Left ventricle myocardium superior (tissue), 1 donor: ENCODE measurements at regions not wholly inside any gene's neighbourhood (a gene's known extent, or its start where the extent isn't known, plus 50 kb on each side); places are given as distances from the start of the nearest gene placed in this dataset.
"Not testable (repeated sequence)": the region's sequence is repeated elsewhere in the genome, so short reads cannot be mapped to it uniquely, and the experiment has no call there.

Source experiments
- ATAC-seq: fragments of 200-7000 bp; cut with Tn5 transposase; one replicate; pipeline ENCODE4 v1.9.1; 2020; ENCODE audit warnings: mild to moderate bottlenecking, moderate library complexity
- DNase-seq: peaks from one replicate; pipeline ENCODE4 v3.0.0-alpha.2; 2020
- intact Hi-C: fragments of 100-400 bp; cut with micrococcal nuclease; formaldehyde crosslinking; loops from one replicate; pipeline ENCODE4 v1.11.0; 2022
- donor health status: DM: no; HTN: yes; CAD: no; lungs with severe emphysema.

DNA sequence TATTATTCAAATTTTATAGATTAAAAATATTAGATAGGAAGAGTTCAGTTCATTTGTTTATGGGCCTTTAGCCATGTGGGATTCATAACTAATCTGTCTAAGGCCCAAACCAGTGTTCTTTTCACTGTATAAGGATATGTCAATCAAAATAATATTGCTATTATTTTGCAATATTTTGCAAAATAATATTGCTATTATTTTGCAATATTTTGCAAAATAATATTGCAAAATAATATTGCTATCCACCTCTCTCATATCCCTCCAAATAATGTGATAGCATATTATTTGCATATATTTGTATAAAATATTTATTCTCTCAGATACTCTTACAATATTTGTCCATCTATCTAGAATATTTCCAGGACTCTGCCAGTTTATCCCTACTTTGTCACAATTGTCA is 595.3 kb upstream of the PTCHD4 start:
- no peak for DNase-seq
- intact Hi-C loops: no loop called here
- ATAC-seq: no peak

DNA sequence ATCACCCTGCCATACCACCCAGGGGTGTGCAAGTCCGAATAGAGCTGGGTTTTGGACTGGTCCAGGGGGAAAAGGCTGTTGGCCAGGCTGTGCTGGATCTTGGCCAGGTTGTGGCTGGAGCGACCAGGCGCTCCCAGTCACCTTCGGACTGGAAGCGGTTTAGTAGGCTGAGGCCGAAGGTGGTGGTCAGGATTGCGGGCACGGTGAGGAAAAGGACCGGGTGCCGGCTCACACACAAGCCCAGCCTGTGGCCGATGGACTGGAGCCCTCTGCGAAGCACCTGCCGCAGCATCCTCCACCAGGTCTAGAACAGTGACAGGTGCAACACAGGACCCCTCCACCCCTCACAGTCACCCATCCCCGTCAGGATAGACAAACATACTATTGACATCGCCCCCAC is 590.6 kb upstream of the PTCHD4 start:
- ATAC-seq: no peak
- no peak for DNase-seq
- intact Hi-C loops: no loop called here

DNA sequence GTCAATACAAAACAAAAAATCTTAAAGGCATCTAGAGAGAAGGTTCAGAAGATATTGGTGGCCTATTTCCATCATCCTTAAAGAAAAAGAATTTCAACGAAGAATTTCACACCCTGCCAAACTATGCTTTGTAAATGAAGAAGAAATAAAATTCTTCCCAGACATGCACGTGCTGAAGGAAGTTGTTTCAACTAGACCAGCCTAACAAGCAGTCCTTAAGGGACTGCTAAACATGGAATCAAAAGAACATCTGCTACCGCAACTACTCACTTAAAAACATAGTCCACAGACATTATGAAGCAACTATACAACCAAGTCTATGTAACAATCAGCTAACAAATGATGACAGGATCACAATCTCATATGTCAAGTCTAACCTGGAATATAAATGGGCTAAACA is 584.9 kb upstream of the PTCHD4 start:
- intact Hi-C loops: no loop called here
- DNase-seq (no peak), ATAC-seq (no peak)

DNA sequence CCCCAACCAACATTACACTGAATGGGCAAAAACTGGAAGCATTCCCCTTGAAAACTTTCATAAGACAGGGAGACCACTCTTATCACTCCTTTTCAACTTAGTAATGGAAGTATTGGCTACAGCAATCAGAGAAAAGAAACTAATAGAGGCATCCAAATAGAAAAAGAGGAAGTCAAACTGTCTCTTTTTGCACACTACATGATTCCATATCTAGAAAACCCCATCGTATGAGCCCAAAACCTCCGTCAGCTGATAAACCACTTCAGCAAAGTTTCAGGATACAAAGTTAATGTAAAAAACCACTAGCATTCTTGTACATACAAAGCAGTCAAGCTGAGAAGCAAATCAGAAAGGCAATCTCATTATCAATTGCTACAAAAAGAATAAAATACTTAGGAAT is 580.4 kb upstream of the PTCHD4 start:
- ATAC-seq (no peak), DNase-seq (no peak)
- intact Hi-C loops: no loop called here

DNA sequence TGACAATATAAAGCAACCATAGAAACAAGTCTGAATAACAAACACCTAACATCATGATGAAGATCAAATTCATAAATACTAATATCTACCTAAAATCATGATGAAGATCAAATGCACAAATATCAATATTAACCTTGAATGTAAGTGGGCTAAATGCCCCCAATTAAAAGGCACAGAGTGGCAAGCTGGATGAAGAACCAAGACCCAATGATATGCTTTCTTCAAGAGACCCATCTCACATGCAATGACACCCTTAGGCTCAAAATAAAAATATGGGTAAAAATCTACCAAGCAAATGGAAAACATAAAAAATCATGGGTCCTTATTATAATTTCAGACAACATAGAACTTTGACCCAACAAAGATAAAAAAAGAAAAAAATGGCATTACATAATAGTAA is 578.5 kb upstream of the PTCHD4 start:
- ATAC-seq (no peak), DNase-seq (no peak)
- intact Hi-C loops: no loop called here

DNA sequence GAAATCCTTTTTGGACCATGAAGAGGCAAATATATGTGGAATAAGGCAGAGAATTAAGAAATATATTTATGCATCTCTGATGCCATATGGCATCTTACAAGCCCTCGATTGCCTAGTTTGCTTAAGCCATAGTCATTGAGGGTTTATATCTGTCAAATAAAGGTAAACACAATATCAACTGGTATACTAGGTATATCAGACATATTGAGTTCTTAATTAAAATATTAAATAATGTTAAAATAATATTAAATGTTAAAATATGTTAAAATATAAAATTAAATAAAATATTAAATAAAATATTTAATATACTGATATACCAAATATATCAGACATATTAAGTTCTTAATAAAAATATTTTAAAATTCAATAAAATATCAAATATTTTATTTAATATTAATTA is 567.4 kb upstream of the PTCHD4 start:
- ATAC-seq (no peak), DNase-seq (no peak)
- intact Hi-C loops: no loop called here

DNA sequence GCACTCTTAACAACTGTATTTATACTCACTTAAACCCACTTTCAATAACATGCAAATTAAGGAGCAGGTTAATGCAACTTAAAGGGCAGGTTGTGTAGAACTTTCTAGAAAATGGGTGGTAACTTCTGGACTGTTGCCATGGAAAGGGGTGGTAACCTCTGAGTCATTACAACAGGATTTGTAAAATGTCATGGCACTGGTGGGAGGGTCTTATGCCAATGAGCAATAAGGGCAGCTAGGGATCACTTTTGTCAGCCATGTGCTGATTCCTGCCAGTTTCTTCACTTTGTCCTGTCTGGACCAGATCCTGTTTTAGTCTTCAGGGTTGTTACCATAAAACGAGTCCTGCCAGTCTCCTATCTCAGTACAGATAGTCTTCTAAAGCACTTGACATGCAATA is 560.5 kb upstream of the PTCHD4 start:
- ATAC-seq (no peak), DNase-seq (no peak)
- intact Hi-C loops: no loop called here

DNA sequence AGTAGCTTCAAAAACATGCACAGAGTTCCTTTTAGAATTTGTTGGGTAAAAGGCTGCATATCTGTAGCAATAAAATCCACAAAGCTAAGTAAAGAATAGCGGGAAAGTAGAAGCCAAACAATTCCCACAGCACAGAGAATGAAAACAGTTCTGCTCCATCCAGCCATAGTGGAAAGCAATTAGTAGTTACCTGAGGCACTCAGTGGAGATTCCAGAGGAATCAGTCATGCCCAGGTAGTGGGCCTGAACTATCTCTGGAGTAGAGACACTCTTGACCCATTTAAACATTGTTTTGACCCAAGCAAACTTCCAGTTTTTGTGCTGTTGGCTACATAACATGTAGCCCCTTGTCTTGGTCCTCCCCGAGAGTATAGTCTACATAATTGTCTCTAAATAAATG is 559.5 kb upstream of the PTCHD4 start:
- ATAC-seq (no peak), DNase-seq (no peak)
- intact Hi-C loops: no loop called here

DNA sequence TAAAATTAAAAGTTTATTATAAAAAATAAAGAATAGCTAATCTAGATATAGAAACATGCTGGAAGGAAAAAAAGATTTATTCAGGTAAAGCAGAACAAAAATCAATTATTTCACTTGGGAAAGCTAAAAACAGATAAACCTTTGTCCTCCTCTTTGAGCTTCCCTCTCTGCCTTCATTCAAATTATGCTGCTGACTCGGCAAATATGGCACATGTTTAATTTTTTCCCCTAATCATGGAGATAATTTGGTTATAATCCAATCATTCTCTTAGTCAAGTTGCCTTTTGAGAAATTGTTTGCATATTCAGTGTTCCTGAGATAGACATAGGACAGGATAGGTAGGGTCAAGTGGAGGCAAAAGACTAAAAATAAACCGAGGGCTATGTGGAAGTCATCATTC is 556.8 kb upstream of the PTCHD4 start:
- DNase-seq (no peak), ATAC-seq (no peak)
- intact Hi-C loops: no loop called here

DNA sequence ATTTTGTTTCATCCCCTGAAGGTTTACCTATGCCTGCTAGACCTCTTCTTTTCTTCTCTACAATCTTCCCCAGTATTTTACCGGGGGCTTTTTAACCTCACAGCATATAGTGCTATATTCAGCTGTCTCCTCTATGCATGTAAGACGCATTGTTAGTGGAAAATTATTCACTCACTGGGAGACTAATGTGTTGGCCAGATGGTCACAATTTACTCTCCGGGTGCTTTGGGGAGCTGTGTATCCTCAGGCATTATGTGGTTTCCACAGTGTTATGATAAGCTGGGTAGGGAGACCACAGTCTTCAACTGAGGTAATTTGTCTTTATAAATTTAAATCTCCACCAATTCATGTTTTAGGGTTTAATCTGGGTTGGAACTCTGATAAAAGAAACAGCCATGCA is 553.8 kb upstream of the PTCHD4 start:
- ATAC-seq (no peak), DNase-seq (no peak)
- intact Hi-C loops: no loop called here

DNA sequence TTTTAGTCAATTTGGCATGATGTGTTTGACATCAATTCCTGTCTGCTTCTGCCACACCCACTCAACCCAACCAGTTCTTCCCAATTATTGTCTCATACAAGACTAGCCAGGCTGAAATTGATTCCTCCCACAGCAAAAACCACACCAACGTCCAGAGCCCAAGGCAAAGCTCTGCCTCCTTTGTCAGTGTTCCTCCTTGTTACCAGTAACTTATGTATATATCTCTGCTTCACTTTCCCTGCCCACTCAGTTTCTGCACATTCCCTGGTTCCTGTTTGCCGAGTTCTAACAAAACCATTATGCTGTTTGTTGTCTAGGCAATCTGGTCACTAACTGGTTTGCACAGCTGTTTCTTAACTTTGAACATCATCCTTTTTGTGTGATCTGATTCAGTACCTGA is 547.9 kb upstream of the PTCHD4 start:
- ATAC-seq (no peak), DNase-seq (no peak)
- intact Hi-C loops: no loop called here

DNA sequence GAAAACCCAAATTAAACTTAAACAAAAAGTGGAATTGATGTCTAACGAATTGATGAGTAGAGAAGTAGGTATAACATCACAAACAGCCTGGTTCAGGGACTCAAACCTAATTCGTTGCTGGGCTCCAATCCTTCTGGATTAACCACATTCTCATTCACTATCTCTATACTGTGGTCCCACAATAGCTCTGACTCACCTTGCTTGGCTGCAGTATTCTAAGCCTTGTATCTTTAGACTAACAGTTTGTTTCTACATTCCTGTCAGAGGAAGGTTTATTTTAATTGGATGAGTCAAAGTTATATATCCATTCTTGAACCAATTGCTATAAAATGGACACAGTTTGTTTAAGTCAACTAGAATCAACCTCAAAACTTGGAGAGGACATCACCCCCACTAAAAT is 530.5 kb upstream of the PTCHD4 start:
- no peak for ATAC-seq
- no peak for DNase-seq
- intact Hi-C loops: no loop called here

DNA sequence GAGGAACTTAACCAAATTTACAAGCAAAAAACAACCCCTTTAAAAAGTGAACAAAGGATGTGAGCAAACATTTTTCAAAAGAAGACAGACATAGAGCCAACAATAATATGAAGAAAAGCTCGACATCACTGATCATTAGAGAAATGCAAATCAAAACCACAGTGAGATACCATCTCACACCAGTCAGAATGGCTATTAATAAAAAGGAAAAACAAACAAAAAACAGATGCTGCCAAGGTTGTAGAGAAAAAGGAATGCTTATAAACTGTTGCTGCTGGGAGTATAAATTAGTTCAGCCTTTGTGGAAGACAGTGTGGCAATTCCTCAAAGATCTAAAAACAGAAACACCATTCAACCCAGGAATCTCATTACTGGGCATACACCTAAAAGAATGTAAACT is 527.8 kb upstream of the PTCHD4 start:
- intact Hi-C loops: not testable (repeated sequence)

DNA sequence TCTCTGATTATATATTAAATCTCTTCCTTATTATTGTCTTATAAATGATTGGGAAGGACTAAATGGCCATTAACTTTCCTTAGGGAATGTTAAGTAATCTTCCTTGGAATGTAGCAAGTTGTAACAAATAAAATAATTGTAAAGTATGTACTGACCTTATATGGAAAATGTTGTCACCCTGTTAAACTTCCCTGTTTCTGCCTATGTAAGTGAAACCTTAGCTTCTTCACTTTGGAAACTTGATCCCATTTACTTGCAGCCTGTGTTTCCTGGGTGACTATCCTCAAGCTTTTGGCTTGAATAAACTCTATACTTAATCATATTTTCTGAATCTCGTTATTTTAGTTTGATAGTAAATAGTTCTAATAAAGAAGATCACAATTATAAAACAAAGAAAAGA is 519.5 kb upstream of the PTCHD4 start:
- ATAC-seq: no peak
- no peak for DNase-seq
- intact Hi-C loops: no loop called here

More for the DNA sequence above, 527.8 kb upstream of the PTCHD4 start:
- DNase-seq, ATAC-seq: not testable (repeated sequence)

DNA sequence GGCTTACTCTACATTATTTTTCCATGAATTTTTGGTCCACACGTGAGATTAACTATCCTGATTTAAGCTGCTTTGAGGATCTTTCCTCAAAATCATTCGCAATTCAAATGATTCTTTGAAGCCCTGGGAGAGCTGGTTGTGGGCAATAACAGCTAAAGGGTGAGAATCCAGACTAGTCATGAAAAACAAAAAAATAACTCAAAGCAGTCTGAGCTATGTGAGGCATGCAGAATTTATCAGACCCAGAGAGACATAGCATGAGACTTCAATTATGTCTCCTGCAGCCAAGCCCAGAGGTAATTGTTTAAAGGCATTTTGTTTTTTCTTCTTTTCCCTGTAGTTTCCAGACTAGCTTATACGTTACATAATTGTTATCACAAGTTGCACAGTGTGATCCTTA is 517.3 kb upstream of the PTCHD4 start:
- DNase-seq: no peak
- intact Hi-C loops: no loop called here
- no peak for ATAC-seq

DNA sequence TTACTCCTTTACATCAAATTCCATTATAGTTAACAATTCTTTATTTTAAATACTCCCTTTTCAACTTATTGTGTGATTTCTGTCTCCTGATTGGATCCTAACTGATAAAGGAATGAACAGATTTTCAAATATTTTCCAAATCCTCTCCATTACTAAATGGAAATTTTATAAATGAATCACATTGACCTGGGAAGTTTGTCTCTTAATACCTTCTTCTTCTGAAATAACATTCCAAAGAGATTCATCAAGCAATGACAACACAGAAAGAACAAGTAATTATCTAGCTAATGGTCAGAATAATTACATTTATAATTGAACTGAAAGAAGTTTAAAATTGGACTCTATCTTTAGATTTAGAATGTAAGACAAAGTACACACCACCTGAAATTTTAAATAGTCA is 515.4 kb upstream of the PTCHD4 start:
- intact Hi-C loops: no loop called here
- ATAC-seq: no peak
- no peak for DNase-seq

DNA sequence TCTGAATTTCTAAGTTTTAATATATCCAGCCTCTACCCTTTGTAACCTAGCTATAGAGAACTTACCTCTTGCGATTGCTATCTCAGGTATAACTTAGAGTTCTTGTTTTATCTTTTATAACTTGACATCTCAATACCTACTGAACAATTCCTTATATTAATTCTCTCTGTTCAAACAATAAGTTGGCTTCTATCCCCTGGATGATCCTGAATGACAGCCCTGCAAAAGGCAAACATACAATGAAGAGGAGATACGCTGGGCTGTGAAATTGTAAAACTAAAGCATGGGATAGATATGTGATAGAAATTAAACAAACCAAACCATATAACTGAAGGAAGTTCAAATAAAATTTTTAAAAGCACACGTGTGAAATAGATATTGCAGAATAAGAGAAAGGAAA is 513.6 kb upstream of the PTCHD4 start:
- DNase-seq (no peak), ATAC-seq (no peak)
- intact Hi-C loops: no loop called here

DNA sequence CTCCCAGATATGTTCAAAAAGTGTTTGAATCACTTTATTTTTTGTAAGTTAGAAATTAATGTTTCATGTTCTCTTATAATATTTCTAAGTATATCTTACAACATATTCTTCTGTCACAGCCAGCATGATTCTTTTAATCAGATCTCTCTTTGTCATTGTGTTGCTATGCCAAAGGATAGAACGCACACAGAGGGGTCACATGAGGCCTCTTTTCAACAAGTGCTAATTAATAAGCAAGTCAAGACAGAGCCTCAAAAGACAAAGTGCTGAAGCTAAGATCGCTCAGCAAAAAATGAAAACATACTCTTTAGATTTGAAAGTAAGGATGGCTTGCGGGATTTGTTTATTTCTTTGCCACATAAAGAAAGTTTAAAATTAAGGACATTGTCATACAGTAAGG is 508.8 kb upstream of the PTCHD4 start:
- no peak for DNase-seq
- ATAC-seq: no peak
- intact Hi-C loops: no loop called here

DNA sequence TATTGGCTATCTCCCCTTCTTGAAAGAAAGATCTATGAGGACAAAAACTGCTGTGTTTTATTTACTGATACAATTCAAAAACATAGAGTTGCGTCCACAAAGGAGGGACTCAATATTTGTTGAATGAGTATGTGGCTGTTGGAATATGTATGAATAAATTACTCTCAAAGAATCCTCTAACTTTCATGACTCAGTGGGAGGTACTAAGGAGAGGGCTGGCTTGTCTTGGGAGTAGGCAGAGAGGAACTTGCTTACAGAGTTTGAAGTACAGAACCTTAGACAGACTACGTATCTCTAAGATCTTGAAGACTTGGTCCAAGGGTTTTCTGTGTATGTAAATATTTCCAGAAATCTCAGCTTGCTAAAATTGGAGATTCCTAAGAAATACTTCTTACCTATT is 504.0 kb upstream of the PTCHD4 start:
- ATAC-seq (no peak), DNase-seq (no peak)
- intact Hi-C loops: no loop called here

DNA sequence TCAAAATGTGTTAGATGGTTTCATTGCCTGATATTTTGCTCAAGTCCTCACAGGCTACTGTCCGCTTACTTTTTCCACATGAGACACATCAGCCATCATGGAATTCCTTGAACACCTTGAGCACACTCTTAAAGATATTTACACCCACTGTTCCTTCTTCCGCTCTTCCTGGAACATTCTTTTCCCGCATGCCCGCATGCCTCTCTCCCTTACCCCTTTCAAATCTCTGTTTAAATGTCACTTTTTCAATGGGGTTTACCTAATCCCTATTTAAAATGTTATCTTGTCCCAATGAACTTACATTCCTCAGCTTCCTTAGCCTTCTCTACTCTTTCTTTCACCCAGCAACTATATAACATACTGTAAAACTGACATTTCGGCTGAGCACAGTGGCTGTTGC is 503.3 kb upstream of the PTCHD4 start:
- intact Hi-C loops: no loop called here
- DNase-seq: no peak
- ATAC-seq: no peak

DNA sequence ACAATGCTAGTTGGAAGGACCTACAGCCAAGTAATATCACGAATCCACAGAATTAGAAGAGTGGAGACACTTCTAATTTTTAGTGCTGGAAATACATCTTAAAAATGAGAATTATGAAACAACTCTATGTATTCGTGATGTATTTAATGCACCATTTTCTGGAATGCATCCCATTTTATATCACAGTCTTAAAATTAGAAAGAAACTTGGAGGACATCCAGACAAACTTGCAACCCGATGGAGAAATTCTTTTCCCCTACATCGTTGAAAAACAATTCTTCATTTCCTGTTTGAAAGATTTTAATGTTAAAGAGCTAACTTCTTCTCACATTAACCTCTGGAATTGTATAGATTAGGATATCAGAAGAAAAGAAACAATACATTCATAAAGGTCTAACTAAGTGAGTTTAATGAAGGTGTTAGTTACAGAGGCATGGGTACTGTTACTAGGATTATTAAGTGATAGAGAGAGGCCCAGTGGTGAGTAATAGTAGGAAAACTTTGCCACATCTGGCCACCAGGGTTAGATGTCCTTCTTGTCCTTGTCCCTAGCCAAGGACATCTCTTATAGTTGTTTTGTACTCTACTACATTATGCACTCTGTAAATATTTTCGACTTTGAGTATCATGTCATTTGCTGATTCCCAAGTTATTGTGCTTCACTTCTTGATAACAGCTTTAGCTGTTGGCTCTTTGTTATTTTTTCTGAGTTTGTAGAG is 502.4 kb upstream of the PTCHD4 start:
- intact Hi-C loops: no loop called here
- no peak for DNase-seq
- no peak for ATAC-seq

DNA sequence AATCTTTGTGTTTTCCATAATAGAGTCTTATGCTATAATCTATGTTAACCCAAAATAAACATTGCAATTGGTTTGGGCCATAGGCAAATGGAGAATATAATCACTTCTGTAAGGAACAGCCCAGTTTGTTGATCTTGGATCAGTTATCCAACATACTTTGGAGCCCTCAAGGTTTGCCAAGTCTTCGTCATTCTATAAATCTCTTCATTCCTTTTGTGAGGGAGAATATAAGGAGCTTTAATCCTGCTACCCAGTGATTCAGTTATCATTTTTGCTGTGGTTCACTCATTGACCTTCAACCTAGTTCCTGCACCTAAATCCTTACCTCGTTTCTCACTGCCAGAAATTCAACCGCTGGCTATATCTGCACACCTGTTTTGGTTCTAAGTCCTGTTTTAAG is 500.3 kb upstream of the PTCHD4 start:
- intact Hi-C loops: no loop called here
- DNase-seq: no peak
- no peak for ATAC-seq
